ENCODE measurements at regions not wholly inside any gene's neighbourhood (a gene's known extent, or its start where the extent isn't known, plus 50 kb on each side); places are given as distances from the start of the nearest gene placed in this dataset.

DNA sequence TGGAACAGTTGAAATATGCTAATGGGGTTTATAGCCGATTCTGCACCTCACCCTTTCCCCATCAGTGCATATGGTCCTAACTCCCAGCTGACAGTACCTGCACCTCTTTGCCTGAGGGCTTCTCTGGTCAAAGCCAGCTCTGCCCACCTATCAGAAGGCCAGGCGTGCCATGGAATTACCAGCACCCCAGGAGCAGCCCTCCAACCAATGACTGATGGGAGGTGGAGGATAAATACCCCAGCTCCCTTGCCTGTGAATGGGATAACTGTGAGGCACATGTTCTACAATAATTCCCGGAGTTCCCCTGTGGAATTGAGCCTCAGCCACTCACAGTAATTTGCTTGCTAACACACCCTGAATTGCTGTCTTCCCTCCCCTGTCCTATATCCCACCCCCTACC, 572.0 kb downstream of the BCOR start:
- Histone ChIP-seq H4K91ac (ENCODE audit: insufficient read depth, low read depth, low read length) (no peak overlapping the region), H3K27ac (ENCODE audit: insufficient read depth, low read length) (no peak overlapping the region), H3K56ac (ENCODE audit: extremely low read depth, insufficient read depth, low read length) (no peak overlapping the region), H3K27me3 (ENCODE audit: control insufficient read depth, insufficient read depth, low read length) (peaks cover 16% of the 10 kb centered on the region), H2AFZ (replicated peaks; ENCODE audit: low read length, poor library complexity) (no peak overlapping the region), H4K5ac (ENCODE audit: low read depth, low read length) (no peak overlapping the region), H3K9me3 (ENCODE audit: control insufficient read depth, insufficient read depth, low read length) (peaks cover 3% of the 10 kb centered on the region), H3K23ac (ENCODE audit: low read depth, low read length) (no peak overlapping the region), H4K8ac (ENCODE audit: low read depth in 2 of 2, low read length in 2 of 2) (no peak overlapping the region), H2BK20ac (ENCODE audit: low read depth, low read length) (no peak overlapping the region), H2BK5ac (ENCODE audit: low read depth, low read length, poor library complexity, severe bottlenecking) (no peak overlapping the region), H3K4me2 (ENCODE audit: low read depth, low read length) (no peak overlapping the region), H2BK15ac (ENCODE audit: low read depth, low read length) (no peak overlapping the region), H3K9ac (ENCODE audit: low read depth, low read length) (no peak overlapping the region), H3K14ac (replicated peaks; ENCODE audit: low read depth, low read length) (no peak overlapping the region), H3K4me3 (ENCODE audit: insufficient read depth, low read depth, low read length) (no peak overlapping the region), H3K9me1 (ENCODE audit: insufficient read depth, low read length) (no peaks in the 10 kb centered on the region), H3K4ac (ENCODE audit: low read depth, low read length) (no peak overlapping the region), H2BK120ac (ENCODE audit: low read depth, low read length) (no peak overlapping the region), H2AK9ac (replicated peaks; ENCODE audit: low read depth, low read length, poor library complexity) (no peak overlapping the region), H3K79me1 (ENCODE audit: low read depth in 1 of 2, low read length in 2 of 2) (no peaks in the 10 kb centered on the region), H2AK5ac (ENCODE audit: low read depth, low read length) (no peak overlapping the region), H3K18ac (ENCODE audit: low read depth, low read length) (no peak overlapping the region), H4K20me1 (ENCODE audit: insufficient read depth, low read length) (no peaks in the 10 kb centered on the region), H3K36me3 (ENCODE audit: control insufficient read depth, insufficient read depth, low read length) (no peaks in the 10 kb centered on the region), H3K4me1 (ENCODE audit: control insufficient read depth, insufficient read depth, low read length) (no peaks in the 10 kb centered on the region)
- no TSS peak for BruUV-seq (replicated peaks)
- POLR2A ChIA-PET (ENCODE audit: unreplicated experiment): no interaction called here
- no peak for DNase-seq
- CTCF ChIA-PET: no interaction called here
- no CpG with 5 or more reads among the region's 3 CpGs for WGBS, 2 experiments (ENCODE audit: extremely low coverage in 2 of 2, insufficient read length in 1 of 2)
- intact Hi-C loops (cut with micrococcal nuclease): no loop called here
- no peak for TF ChIP-seq MXI1 (IDR thresholded peaks at IDR 0.05; ENCODE audit: borderline replicate concordance, low read depth, low read length)
- no peak for TF ChIP-seq MAFK (IDR thresholded peaks at IDR 0.05; ENCODE audit: low read depth, low read length)
- TF ChIP-seq NFE2L2 (IDR thresholded peaks at IDR 0.05; ENCODE audit: low read depth, low read length): no peak
- no peak for ATAC-seq (ENCODE audit: low read depth)
- in situ Hi-C loops (cut with MboI; ENCODE audit: low sequenced_read_pairs): no loop called here
- dilution Hi-C loops (cut with HindIII; ENCODE audit: low sequenced_read_pairs, unreplicated experiment): no loop called here

Data from IMR-90 (cell line).